ENCODE measurements at regions not wholly inside any gene's neighbourhood (a gene's known extent, or its start where the extent isn't known, plus 50 kb on each side); places are given as distances from the start of the nearest gene placed in this dataset.
A peak's percentile ranks its signal among the peaks of the same experiment; 100 is the strongest.

DNA sequence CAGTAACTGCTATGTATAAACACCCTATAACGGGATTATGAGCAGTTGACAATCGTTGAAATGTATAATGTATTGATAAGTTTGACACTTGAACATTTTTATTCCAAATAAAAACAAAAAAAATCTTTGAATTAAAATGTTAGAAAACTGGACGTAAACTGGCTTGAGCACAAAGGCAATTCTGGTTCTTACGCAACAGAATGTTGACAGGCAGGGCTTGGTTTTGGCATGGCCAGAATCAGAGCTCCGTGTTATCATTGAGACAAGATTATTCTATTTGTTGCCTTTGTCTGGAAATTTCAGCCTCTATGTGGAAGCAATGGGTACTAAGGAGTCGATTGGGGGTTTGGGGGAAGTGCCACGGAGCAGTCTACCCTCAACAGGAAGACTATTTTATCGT is 1028.6 kb upstream of the ZEB2 start (continued):
- TF ChIP-seq ZNF274 (IDR thresholded peaks at IDR 0.05; ENCODE audit: low read depth, low read length): no peak

DNA sequence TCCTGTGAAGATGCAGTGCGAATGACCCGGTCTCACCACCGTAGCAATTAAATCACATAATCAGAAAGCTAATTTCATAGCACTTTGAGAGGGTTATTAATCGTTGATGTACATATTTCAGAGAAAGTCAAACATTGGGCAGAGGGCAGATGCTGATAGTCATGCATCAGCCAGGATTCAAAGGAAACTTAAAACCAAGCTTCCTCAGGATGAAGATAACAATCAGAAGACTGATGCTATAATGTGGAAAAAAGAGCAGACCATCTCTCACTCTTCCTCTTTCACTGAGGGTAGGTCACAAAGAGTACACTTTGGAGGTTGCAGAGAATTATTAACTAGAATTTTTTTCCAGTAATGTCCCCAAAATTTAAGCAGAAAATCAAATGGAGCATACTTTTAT is 1027.7 kb upstream of the ZEB2 start:
- RAD21 ChIA-PET (ENCODE audit: low non-redundant PET in 1 of 2, low total read pairs in 2 of 2, uncharacterized antibody in 2 of 2, unreplicated experiment in 2 of 2): no interaction called here

DNA sequence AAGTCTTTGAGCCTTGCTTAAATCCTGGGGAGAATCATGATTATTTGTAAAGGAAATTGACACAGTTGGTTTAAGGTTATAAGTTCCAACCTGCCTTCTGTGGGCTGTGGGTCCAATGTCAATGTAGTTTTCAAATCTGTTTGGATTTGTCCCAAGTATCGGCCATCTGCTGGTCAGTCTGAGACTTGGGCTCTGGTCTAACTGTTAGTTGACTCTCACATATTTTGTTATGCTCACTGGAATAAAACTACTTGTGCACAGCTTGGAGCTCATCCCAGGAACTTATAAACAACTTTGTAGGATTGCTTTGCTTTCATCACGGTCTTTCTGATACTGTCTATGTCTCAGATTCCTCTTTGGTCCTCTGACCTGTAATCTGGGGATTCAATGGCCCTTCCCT is 1026.2 kb upstream of the ZEB2 start:
- POLR2A ChIA-PET: no interaction called here

More for the DNA sequence above, 1027.7 kb upstream of the ZEB2 start:
- ChIA-PET POLR2A (no interaction called here), CTCF (no interaction called here)
- no peak overlapping the region for H2AFZ ChIP-seq (ENCODE audit: low read depth, low read length, poor library complexity, severe bottlenecking)
- H3K27me3 ChIP-seq (ENCODE audit: insufficient read depth, low read length): no peaks in the 10 kb centered on the region
- DNase-seq (ENCODE audit: low read depth, low spot score) (no peak), ATAC-seq (no peak)
- H3K4me3 ChIP-seq (replicated peaks in 1 of 2; ENCODE audit: low read depth in 1 of 2, low read length in 2 of 2): no peak overlapping the region
- no peaks in the 10 kb centered on the region for H4K20me1 ChIP-seq (ENCODE audit: insufficient read depth)
- H3K79me2 ChIP-seq (ENCODE audit: insufficient read depth, low read length): no peaks in the 10 kb centered on the region
- no peak overlapping the region for H3K27ac ChIP-seq (ENCODE audit: low read depth, low read length)
- H3K9me3 ChIP-seq (ENCODE audit: control insufficient read depth in 1 of 2, insufficient read depth in 1 of 2, low read depth in 1 of 2, low read length in 2 of 2): no peaks in the 10 kb centered on the region
- H3K9ac ChIP-seq (ENCODE audit: low read length): no peak overlapping the region
- no peak overlapping the region for H3K4me2 ChIP-seq (ENCODE audit: low read length)
- H3K9me2 ChIP-seq (ENCODE audit: insufficient read depth): no peaks in the 10 kb centered on the region
- intact Hi-C loops (cut with micrococcal nuclease): no loop called here
- H3K36me3 ChIP-seq (ENCODE audit: control insufficient read depth in 1 of 2, insufficient read depth in 2 of 2, low read length in 2 of 2): no peaks in the 10 kb centered on the region
- no peaks in the 10 kb centered on the region for H3K4me1 ChIP-seq (ENCODE audit: control insufficient read depth in 1 of 2, insufficient read depth in 2 of 2, low read length in 2 of 2)
- BruUV-seq (replicated peaks): no TSS peak
- TF ChIP-seq, protein P1, sequence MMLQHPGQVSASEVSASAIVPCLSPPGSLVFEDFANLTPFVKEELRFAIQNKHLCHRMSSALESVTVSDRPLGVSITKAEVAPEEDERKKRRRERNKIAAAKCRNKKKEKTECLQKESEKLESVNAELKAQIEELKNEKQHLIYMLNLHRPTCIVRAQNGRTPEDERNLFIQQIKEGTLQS (IDR thresholded peaks at IDR 0.05): no peak
- TF ChIP-seq TCF7L2 (IDR thresholded peaks at IDR 0.05; ENCODE audit: borderline replicate concordance, extremely low read depth, insufficient read depth, insufficient read length) (no peak), ZNF274 (IDR thresholded peaks at IDR 0.05; ENCODE audit: low read depth, low read length) (no peak), SRF (IDR thresholded peaks at IDR 0.05; ENCODE audit: low read depth) (no peak), EGR1 (IDR thresholded peaks at IDR 0.05; ENCODE audit: low read depth) (no peak)

More for the DNA sequence above, 1026.2 kb upstream of the ZEB2 start:
- Histone ChIP-seq H3K79me2 (ENCODE audit: insufficient read depth, low read length) (no peaks in the 10 kb centered on the region), H3K27me3 (ENCODE audit: insufficient read depth, low read length) (no peaks in the 10 kb centered on the region), H3K4me3 (replicated peaks in 1 of 2; ENCODE audit: low read depth in 1 of 2, low read length in 2 of 2) (no peak overlapping the region), H3K36me3 (ENCODE audit: control insufficient read depth in 1 of 2, insufficient read depth in 2 of 2, low read length in 2 of 2) (no peaks in the 10 kb centered on the region), H3K27ac (ENCODE audit: low read depth, low read length) (no peak overlapping the region), H3K9ac (ENCODE audit: low read length) (no peak overlapping the region), H2AFZ (ENCODE audit: low read depth, low read length, poor library complexity, severe bottlenecking) (no peak overlapping the region), H3K9me3 (ENCODE audit: control insufficient read depth in 1 of 2, insufficient read depth in 1 of 2, low read depth in 1 of 2, low read length in 2 of 2) (no peaks in the 10 kb centered on the region), H3K9me2 (ENCODE audit: insufficient read depth) (no peaks in the 10 kb centered on the region), H4K20me1 (ENCODE audit: insufficient read depth) (no peaks in the 10 kb centered on the region), H3K4me2 (ENCODE audit: low read length) (no peak overlapping the region), H3K4me1 (ENCODE audit: control insufficient read depth in 1 of 2, insufficient read depth in 2 of 2, low read length in 2 of 2) (no peaks in the 10 kb centered on the region)
- TF ChIP-seq, protein P2, sequence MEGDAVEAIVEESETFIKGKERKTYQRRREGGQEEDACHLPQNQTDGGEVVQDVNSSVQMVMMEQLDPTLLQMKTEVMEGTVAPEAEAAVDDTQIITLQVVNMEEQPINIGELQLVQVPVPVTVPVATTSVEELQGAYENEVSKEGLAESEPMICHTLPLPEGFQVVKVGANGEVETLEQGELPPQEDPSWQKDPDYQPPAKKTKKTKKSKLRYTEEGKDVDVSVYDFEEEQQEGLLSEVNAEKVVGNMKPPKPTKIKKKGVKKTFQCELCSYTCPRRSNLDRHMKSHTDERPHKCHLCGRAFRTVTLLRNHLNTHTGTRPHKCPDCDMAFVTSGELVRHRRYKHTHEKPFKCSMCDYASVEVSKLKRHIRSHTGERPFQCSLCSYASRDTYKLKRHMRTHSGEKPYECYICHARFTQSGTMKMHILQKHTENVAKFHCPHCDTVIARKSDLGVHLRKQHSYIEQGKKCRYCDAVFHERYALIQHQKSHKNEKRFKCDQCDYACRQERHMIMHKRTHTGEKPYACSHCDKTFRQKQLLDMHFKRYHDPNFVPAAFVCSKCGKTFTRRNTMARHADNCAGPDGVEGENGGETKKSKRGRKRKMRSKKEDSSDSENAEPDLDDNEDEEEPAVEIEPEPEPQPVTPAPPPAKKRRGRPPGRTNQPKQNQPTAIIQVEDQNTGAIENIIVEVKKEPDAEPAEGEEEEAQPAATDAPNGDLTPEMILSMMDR (IDR thresholded peaks at IDR 0.05 in 2 of 3, conservative IDR thresholded peaks at IDR 0.05 in 1 of 3; ENCODE audit: borderline replicate concordance in 1 of 3, insufficient read depth in 1 of 3, low read depth in 2 of 3, low read length in 2 of 3): peak; percentile 19 to 55 (median 31); a peak in 4 of 6 replicates
- TF ChIP-seq RAD21 (IDR thresholded peaks at IDR 0.05; ENCODE audit: low read depth) (peak; percentile 24; the same call in 1 of the 2 replicates), CBX3 (IDR thresholded peaks at IDR 0.05; ENCODE audit: low read depth) (no peak), EGR1 (IDR thresholded peaks at IDR 0.05; ENCODE audit: low read depth) (no peak)
- TF ChIP-seq, protein P3, sequence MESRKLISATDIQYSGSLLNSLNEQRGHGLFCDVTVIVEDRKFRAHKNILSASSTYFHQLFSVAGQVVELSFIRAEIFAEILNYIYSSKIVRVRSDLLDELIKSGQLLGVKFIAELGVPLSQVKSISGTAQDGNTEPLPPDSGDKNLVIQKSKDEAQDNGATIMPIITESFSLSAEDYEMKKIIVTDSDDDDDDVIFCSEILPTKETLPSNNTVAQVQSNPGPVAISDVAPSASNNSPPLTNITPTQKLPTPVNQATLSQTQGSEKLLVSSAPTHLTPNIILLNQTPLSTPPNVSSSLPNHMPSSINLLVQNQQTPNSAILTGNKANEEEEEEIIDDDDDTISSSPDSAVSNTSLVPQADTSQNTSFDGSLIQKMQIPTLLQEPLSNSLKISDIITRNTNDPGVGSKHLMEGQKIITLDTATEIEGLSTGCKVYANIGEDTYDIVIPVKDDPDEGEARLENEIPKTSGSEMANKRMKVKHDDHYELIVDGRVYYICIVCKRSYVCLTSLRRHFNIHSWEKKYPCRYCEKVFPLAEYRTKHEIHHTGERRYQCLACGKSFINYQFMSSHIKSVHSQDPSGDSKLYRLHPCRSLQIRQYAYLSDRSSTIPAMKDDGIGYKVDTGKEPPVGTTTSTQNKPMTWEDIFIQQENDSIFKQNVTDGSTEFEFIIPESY (IDR thresholded peaks at IDR 0.05; ENCODE audit: extremely low read depth, insufficient replicate concordance, low read length): no peak
- TF ChIP-seq, protein P1 (IDR thresholded peaks at IDR 0.05): no peak
- DNase-seq (ENCODE audit: low read depth, low spot score) (peak; percentile 16), ATAC-seq (peak; percentile 63)
- BruUV-seq (replicated peaks): no TSS peak
- RAD21 ChIA-PET (ENCODE audit: low non-redundant PET in 1 of 2, low total read pairs in 2 of 2, uncharacterized antibody in 2 of 2, unreplicated experiment in 2 of 2): no interaction called here
- intact Hi-C loops (cut with micrococcal nuclease): no loop called here
- CTCF ChIA-PET: no interaction called here
